ENCODE measurements at regions not wholly inside any gene's neighbourhood (a gene's known extent, or its start where the extent isn't known, plus 50 kb on each side); places are given as distances from the start of the nearest gene placed in this dataset.

DNA sequence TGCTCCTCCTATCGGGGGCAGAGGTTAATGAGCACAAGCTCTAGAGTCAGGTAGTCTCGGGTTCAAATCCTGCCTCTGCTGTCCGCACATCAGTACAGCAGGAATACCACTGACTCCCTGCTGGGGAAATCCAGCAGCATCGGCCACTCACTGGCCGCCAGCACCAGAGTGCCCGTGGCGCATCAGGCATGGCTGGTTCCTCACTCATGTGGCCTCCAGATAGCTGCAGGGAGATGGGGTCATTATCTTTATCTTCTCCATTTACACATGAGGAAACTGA lies 137.6 kb upstream of the COL5A1 start:
- no peak for ATAC-seq
- no peak overlapping the region for H3K4me3 ChIP-seq

DNA sequence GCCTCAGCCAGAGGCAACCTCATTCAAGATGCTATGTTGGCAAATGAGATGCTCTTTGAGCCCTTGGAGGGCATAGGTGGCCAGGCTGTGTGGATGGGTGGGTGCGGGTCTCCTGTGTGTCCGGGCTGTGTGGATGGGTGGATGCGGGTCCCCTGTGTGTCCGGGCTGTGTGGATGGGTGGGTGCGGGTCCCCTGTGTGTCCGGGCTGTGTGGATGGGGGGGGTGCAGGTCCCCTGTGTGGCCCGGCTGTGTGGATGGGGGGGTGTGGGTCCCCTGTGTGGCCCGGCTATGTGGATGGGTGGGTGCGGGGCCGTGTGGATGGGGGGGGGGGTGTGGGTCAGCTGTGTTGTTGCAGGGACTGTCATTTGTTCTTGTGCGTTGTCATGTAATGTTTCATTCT lies 136.6 kb upstream of the COL5A1 start:
- TF ChIP-seq, protein P1, sequence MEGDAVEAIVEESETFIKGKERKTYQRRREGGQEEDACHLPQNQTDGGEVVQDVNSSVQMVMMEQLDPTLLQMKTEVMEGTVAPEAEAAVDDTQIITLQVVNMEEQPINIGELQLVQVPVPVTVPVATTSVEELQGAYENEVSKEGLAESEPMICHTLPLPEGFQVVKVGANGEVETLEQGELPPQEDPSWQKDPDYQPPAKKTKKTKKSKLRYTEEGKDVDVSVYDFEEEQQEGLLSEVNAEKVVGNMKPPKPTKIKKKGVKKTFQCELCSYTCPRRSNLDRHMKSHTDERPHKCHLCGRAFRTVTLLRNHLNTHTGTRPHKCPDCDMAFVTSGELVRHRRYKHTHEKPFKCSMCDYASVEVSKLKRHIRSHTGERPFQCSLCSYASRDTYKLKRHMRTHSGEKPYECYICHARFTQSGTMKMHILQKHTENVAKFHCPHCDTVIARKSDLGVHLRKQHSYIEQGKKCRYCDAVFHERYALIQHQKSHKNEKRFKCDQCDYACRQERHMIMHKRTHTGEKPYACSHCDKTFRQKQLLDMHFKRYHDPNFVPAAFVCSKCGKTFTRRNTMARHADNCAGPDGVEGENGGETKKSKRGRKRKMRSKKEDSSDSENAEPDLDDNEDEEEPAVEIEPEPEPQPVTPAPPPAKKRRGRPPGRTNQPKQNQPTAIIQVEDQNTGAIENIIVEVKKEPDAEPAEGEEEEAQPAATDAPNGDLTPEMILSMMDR (IDR thresholded peaks at IDR 0.05) = no peak
- intact Hi-C loops (cut with DNase I) = no loop called here
- H3K4me1 ChIP-seq = no peaks in the 10 kb centered on the region
- ATAC-seq (no peak), DNase-seq (peak; percentile 29)
- no peak overlapping the region for H3K27ac ChIP-seq
- H3K27me3 ChIP-seq = peaks cover 27% of the 10 kb centered on the region
- no peaks in the 10 kb centered on the region for H3K9me3 ChIP-seq
- H3K36me3 ChIP-seq = no peaks in the 10 kb centered on the region
- H3K4me3 ChIP-seq = no peak overlapping the region

More for the DNA sequence above, 137.6 kb upstream of the COL5A1 start:
- intact Hi-C loops (cut with DNase I) = no loop called here
- TF ChIP-seq, protein P1 (IDR thresholded peaks at IDR 0.05) = no peak
- Histone ChIP-seq H3K4me1 (no peaks in the 10 kb centered on the region), H3K27ac (no peak overlapping the region), H3K27me3 (peaks cover 27% of the 10 kb centered on the region), H3K36me3 (no peaks in the 10 kb centered on the region), H3K9me3 (no peaks in the 10 kb centered on the region)
- peak; percentile 37 for DNase-seq

DNA sequence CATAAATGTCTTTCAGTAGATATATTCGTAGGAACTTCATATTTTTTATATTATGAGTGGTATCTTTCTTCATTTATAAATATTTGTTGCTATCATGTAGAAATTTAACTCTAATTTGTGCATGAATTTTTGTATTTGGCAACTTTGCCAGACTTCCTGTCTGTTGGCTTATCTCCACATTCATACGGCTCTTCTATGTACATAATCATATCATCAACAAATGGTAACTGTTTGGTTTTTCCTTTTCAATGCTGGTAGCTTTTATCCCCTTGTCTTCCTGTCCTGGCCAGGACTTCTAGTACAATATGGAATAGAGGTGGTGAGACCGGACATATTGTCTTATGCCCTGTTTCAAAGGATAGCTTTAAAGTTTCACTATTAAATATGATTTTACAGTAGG lies 132.3 kb upstream of the COL5A1 start:
- Histone ChIP-seq H3K36me3 (no peaks in the 10 kb centered on the region), H3K27ac (no peak overlapping the region), H3K27me3 (peaks cover 4% of the 10 kb centered on the region), H3K4me1 (no peaks in the 10 kb centered on the region), H3K4me3 (no peak overlapping the region), H3K9me3 (no peaks in the 10 kb centered on the region)
- intact Hi-C loops (cut with DNase I) = no loop called here
- DNase-seq (no peak), ATAC-seq (no peak)
- TF ChIP-seq, protein P1 (IDR thresholded peaks at IDR 0.05) = no peak

DNA sequence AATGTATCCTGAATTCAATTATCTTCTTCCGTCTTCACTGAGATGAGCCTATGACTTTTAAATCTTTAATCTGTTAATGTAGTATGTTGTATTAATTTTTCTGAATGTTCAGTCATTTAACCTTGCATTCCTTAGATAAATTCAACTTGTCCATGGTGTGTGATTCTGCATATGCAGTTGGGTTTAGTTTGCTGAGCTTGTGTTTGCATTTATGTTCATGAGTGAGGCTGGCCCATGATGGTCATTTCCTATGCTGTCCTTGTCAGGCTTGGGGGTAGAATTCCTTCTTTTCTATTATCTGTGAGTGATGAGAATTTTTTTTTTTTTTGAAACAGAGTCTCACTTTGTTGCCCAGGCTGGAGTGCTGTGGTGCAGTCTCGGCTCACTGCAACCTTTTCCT lies 131.8 kb upstream of the COL5A1 start:
- Histone ChIP-seq H3K27me3 (peaks cover 4% of the 10 kb centered on the region), H3K36me3 (no peaks in the 10 kb centered on the region), H3K4me3 (no peak overlapping the region), H3K4me1 (no peaks in the 10 kb centered on the region), H3K9me3 (no peaks in the 10 kb centered on the region), H3K27ac (no peak overlapping the region)
- DNase-seq (no peak), ATAC-seq (no peak)
- TF ChIP-seq, protein P1 (IDR thresholded peaks at IDR 0.05) = no peak
- intact Hi-C loops (cut with DNase I) = no loop called here

DNA sequence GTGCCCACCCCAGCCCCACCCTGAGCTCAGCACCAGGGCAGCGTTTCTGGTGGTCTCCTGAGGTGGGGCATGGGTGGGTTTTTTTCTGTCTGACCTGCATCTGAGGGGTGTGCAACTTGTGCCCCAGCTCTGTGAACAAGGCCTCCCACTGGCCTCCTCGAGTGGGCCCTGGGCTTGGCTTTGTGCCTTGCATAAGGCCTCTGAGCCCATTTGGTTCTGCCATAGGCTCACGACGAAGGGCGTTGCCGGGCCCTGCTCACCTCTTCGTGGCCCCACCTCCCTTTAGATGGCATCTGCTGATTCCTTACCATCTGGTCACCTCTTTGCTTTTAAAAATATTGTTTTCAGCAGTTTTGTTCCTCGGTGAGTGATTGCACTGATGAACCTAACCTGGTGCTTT lies 127.1 kb upstream of the COL5A1 start:
- Histone ChIP-seq H3K9me3 (no peaks in the 10 kb centered on the region), H3K27ac (no peak overlapping the region), H3K27me3 (no peaks in the 10 kb centered on the region), H3K4me1 (no peaks in the 10 kb centered on the region), H3K4me3 (no peak overlapping the region), H3K36me3 (no peaks in the 10 kb centered on the region)
- ATAC-seq (no peak), DNase-seq (peak; percentile 47)
- intact Hi-C loops (cut with DNase I) = no loop called here
- TF ChIP-seq, protein P1 (IDR thresholded peaks at IDR 0.05) = no peak

DNA sequence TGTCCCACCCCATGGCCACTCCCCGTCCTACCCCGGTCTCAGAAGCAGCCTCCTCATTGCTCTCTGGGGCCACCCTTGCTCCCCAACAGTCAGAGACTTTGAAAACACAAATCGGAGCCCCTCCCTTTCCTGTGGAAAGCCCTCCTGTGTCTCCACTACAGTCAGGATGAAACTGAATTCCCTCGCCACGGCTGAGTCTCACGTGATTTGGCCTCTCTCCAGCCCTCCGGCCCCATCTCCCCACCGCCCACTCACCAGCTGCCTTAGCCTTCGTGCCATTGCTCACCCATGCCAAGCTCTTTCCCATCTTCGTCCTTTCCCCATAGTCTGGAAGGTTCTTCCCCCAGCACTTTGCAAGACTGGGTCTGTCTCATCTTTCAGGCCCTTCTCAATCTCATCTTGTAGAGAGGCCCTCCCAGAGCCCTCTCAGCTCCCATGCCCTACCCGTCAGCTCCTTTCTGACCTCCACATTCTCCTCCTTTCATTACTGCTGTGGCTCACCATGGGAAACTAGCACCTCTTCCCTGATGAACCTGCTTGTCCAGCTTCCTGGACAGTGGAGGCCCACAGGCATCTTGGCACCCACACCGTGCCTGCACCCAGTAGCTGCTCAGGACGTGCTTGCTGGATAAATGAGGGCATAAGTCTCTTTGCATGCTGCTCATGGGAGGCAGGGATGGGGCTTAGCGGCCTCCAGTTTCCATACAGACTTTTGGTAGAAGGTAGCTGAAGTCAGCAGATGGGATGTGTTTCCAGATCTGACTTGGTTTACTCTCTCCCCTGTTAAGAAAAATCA lies 126.4 kb upstream of the COL5A1 start:
- DNase-seq = peak; percentile 34
- Histone ChIP-seq H3K27me3 (no peaks in the 10 kb centered on the region), H3K4me1 (no peaks in the 10 kb centered on the region), H3K36me3 (no peaks in the 10 kb centered on the region), H3K4me3 (no peak overlapping the region), H3K27ac (no peak overlapping the region), H3K9me3 (no peaks in the 10 kb centered on the region)
- intact Hi-C loops (cut with DNase I) = no loop called here
- no peak for ATAC-seq
- TF ChIP-seq, protein P1 (IDR thresholded peaks at IDR 0.05) = no peak
